ENCODE measurements at regions not wholly inside any gene's neighbourhood (a gene's known extent, or its start where the extent isn't known, plus 50 kb on each side); places are given as distances from the start of the nearest gene placed in this dataset.
"Not testable (repeated sequence)": the region's sequence is repeated elsewhere in the genome, so short reads cannot be mapped to it uniquely, and the experiment has no call there.

DNA sequence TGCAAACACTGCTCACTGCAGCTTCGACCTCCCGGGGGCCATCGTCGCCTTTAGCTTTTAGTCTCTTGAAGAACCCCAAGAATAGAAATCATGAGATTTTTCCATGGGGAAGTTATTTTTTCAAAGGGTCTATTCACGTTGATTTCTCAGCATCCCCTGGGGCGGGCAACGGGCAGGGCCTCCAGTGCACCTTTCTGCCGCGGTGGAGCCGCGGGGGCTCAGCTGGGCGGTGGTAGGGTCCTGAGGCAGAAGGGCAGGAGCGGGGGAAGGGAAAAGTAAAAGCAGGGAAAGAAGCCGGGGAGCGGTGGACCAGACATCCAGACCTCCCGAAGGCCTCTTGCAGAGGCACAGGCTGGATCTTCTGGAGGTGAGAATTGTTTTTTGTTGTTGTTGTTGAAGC, 253.8 kb downstream of the FAM72C start:
- dilution Hi-C loops (cut with MboI; ENCODE audit: extremely low pct_ligation_motif_present, low sequenced_read_pairs), result no loop called here
- no peak for FAIRE-seq

DNA sequence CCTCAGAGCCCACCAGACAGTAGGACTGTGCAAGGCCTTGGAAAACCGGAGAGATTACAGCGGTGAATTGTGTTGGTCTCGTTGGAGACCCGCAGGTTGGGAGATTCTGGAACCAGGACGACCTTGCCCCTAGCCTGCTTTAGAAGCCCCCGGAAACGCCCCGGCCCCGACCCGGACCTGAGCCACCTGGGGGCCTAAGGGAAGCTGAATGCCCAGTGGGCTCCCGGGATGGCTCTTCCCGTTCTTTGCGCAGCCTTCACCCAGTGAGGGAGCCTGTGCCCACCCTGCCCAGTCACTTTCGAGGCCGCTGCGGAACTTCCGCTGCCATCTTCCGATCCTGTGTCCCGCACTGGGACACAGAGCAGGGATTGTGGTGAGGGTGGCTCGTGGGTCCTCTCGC, 254.4 kb downstream of the FAM72C start:
- Histone ChIP-seq H3K4me3 (ENCODE audit: control insufficient read depth in 2 of 3, extremely low read depth in 1 of 3, insufficient read depth in 2 of 3, low read depth in 1 of 3, low read length in 3 of 3) (no peak overlapping the region), H4K20me1 (ENCODE audit: control insufficient read depth, extremely low read depth, insufficient read depth, low read length) (no peaks in the 10 kb centered on the region), H3K4me2 (ENCODE audit: control insufficient read depth, extremely low read depth, insufficient read depth, low read depth, low read length) (no peak overlapping the region), H3K9ac (ENCODE audit: control insufficient read depth, extremely low read depth, insufficient read depth, low read length) (no peak overlapping the region), H3K36me3 (ENCODE audit: control insufficient read depth in 2 of 2, extremely low read depth in 1 of 2, insufficient read depth in 2 of 2, low read length in 2 of 2) (no peaks in the 10 kb centered on the region), H3K4me1 (ENCODE audit: control insufficient read depth, extremely low read depth, insufficient read depth, low read length) (no peaks in the 10 kb centered on the region), H3K9me1 (ENCODE audit: control insufficient read depth, extremely low read depth, insufficient read depth, low read length) (no peaks in the 10 kb centered on the region), H3K9me3 (ENCODE audit: control insufficient read depth, low read depth, low read length) (no peaks in the 10 kb centered on the region), H3K27me3 (ENCODE audit: control insufficient read depth, extremely low read depth, insufficient read depth, low read length) (peaks cover 5% of the 10 kb centered on the region), H3K79me2 (ENCODE audit: control insufficient read depth, insufficient read depth, low read length) (no peaks in the 10 kb centered on the region), H2AFZ (ENCODE audit: control insufficient read depth, low read length) (no peak overlapping the region), H3K27ac (ENCODE audit: control insufficient read depth, insufficient read depth, low read length) (no peak overlapping the region)
- FAIRE-seq, result no peak
- dilution Hi-C loops (cut with MboI; ENCODE audit: extremely low pct_ligation_motif_present, low sequenced_read_pairs), result no loop called here
- DNase-seq (ENCODE audit: low read depth, low spot score), result no peak
- TF ChIP-seq EZH2 (IDR thresholded peaks at IDR 0.05; ENCODE audit: low read length), result no peak
- no peak for TF ChIP-seq CTCF (optimal IDR thresholded peaks at IDR 0.05 in 1 of 3, IDR thresholded peaks at IDR 0.05 in 1 of 3, conservative IDR thresholded peaks at IDR 0.05 in 1 of 3; ENCODE audit: extremely low read depth in 1 of 3, insufficient read depth in 2 of 3, low read length in 3 of 3)

More for the DNA sequence above, 253.8 kb downstream of the FAM72C start:
- H3K4me3 ChIP-seq (ENCODE audit: control insufficient read depth in 2 of 3, extremely low read depth in 1 of 3, insufficient read depth in 2 of 3, low read depth in 1 of 3, low read length in 3 of 3), result no peak overlapping the region
- no peak overlapping the region for H3K27ac ChIP-seq (ENCODE audit: control insufficient read depth, insufficient read depth, low read length)
- H3K36me3 ChIP-seq (ENCODE audit: control insufficient read depth in 2 of 2, extremely low read depth in 1 of 2, insufficient read depth in 2 of 2, low read length in 2 of 2), result no peaks in the 10 kb centered on the region
- H3K27me3 ChIP-seq (ENCODE audit: control insufficient read depth, extremely low read depth, insufficient read depth, low read length), result peaks cover 5% of the 10 kb centered on the region
- no peaks in the 10 kb centered on the region for H3K4me1 ChIP-seq (ENCODE audit: control insufficient read depth, extremely low read depth, insufficient read depth, low read length)
- no peaks in the 10 kb centered on the region for H3K9me1 ChIP-seq (ENCODE audit: control insufficient read depth, extremely low read depth, insufficient read depth, low read length)
- H3K9ac ChIP-seq (ENCODE audit: control insufficient read depth, extremely low read depth, insufficient read depth, low read length), result no peak overlapping the region
- no peaks in the 10 kb centered on the region for H3K79me2 ChIP-seq (ENCODE audit: control insufficient read depth, insufficient read depth, low read length)
- no peak overlapping the region for H3K4me2 ChIP-seq (ENCODE audit: control insufficient read depth, extremely low read depth, insufficient read depth, low read depth, low read length)
- H3K9me3 ChIP-seq (ENCODE audit: control insufficient read depth, low read depth, low read length), result no peaks in the 10 kb centered on the region
- no peak overlapping the region for H2AFZ ChIP-seq (ENCODE audit: control insufficient read depth, low read length)
- no peak for DNase-seq (ENCODE audit: low read depth, low spot score)
- no peaks in the 10 kb centered on the region for H4K20me1 ChIP-seq (ENCODE audit: control insufficient read depth, extremely low read depth, insufficient read depth, low read length)
- TF ChIP-seq CTCF (optimal IDR thresholded peaks at IDR 0.05 in 1 of 3, IDR thresholded peaks at IDR 0.05 in 1 of 3, conservative IDR thresholded peaks at IDR 0.05 in 1 of 3; ENCODE audit: extremely low read depth in 1 of 3, insufficient read depth in 2 of 3, low read length in 3 of 3) (no peak), EZH2 (IDR thresholded peaks at IDR 0.05; ENCODE audit: low read length) (no peak)

DNA sequence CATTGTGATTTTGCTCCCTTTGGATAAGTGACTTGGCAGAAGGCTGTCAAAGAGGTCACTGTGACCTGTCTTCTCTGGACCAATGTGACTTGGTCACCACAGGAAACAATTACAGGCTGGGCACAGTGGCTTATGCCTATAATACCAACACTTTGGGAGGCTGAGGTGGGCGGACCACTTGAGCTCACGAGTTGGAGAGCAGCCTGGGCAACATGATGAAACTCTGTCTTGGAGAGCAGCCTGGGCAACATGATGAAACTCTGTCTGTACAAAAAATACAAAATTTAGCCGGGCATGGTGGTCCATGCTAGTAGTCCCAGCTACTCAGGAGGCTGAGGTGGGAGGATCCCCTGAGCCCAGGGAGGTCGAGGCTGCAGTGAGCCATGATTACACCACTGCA, 256.9 kb downstream of the FAM72C start:
- DNase-seq (ENCODE audit: low read depth, low spot score); H3K27ac ChIP-seq (ENCODE audit: control insufficient read depth, insufficient read depth, low read length); H3K4me2 ChIP-seq (ENCODE audit: control insufficient read depth, extremely low read depth, insufficient read depth, low read depth, low read length); H2AFZ ChIP-seq (ENCODE audit: control insufficient read depth, low read length); H3K9me1 ChIP-seq (ENCODE audit: control insufficient read depth, extremely low read depth, insufficient read depth, low read length); H3K79me2 ChIP-seq (ENCODE audit: control insufficient read depth, insufficient read depth, low read length); H3K9ac ChIP-seq (ENCODE audit: control insufficient read depth, extremely low read depth, insufficient read depth, low read length); H3K27me3 ChIP-seq (ENCODE audit: control insufficient read depth, extremely low read depth, insufficient read depth, low read length); FAIRE-seq; H3K36me3 ChIP-seq (ENCODE audit: control insufficient read depth in 2 of 2, extremely low read depth in 1 of 2, insufficient read depth in 2 of 2, low read length in 2 of 2); H4K20me1 ChIP-seq (ENCODE audit: control insufficient read depth, extremely low read depth, insufficient read depth, low read length); H3K9me3 ChIP-seq (ENCODE audit: control insufficient read depth, low read depth, low read length); dilution Hi-C loops (cut with MboI; ENCODE audit: extremely low pct_ligation_motif_present, low sequenced_read_pairs); H3K4me3 ChIP-seq (ENCODE audit: control insufficient read depth in 2 of 3, extremely low read depth in 1 of 3, insufficient read depth in 2 of 3, low read depth in 1 of 3, low read length in 3 of 3); H3K4me1 ChIP-seq (ENCODE audit: control insufficient read depth, extremely low read depth, insufficient read depth, low read length): not testable (repeated sequence)

Measured in keratinocyte (primary cell).